Stimulated activated CD4-positive, alpha-beta T cell treated with anti-CD3 and anti-CD28 coated beads, Interleukin-12 subunit alpha, Interleukin-12 subunit beta, amount 100 ng/mL, for 4 hours (primary cell): ENCODE measurements at regions not wholly inside any gene's neighbourhood (a gene's known extent, or its start where the extent isn't known, plus 50 kb on each side); places are given as distances from the start of the nearest gene placed in this dataset.

Experiments used
- DNase-seq: peaks from one replicate; pipeline ENCODE4 v3.0.0-alpha.2; 2020

- no peak for DNase-seq
These were observed 502.8 kb downstream of the GLRX3 start for GRCh38 chr10:130638991-130639390.

- DNase-seq: no peak
These were observed 506.7 kb downstream of the GLRX3 start for GRCh38 chr10:130642926-130643325.

- no peak for DNase-seq
These were observed 511.1 kb downstream of the GLRX3 start for GRCh38 chr10:130647341-130647740.

GRCh38 chr10:130648807-130649206 lies 512.6 kb downstream of the GLRX3 start:
- no peak for DNase-seq

DNA sequence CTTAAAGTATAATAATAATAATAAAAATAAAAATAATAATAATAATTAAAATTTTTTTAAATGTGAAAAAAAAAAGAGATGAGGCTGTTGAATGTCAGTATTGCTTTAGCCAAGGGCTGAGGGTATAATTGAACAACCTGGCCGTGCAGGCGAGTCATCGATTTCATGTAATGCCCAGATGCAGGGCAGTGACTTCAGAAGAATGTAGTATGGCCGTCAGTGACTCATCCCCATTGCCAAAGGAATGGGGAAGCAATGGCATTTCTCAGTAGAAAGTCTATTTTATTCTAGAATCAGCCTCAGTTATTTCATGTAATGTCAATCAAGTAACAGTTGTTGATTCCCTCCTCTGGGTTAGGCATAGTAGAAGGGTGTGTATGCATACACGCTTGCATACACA lies 516.4 kb downstream of the GLRX3 start:
- DNase-seq: no peak

DNA sequence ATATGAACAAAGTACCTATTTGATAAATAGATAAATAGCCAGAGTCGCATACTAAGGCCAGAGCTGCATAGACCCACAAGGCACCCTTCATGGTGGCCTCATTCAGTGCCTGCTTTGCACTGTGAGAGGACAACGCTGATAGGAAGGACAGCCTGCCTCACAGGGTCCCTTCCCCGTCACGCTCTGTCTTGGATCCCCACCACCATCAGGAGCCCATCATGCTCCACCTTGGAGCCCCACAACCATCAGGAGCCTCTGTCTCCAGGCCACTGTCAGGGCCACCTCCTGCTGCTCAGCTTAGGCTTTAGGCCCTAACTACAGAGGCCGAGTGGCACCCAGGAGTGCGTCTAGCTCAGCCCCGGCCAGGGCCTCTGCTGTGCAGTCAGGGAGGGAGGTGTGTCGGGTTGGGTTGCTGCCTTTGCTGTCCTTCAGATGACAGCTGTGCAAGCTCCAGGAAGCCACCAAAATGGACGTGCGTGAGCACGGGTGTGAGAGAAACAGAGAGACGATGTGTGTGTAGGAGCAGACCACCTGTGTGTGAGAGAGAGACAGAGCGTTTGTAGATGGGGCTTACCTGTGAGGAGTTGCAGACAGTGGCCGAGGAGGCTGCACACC lies 516.9 kb downstream of the GLRX3 start:
- no peak for DNase-seq

- DNase-seq: no peak
These were observed 518.5 kb downstream of the GLRX3 start for GRCh38 chr10:130654726-130655125.

GRCh38 chr10:130655313-130656186 lies 519.4 kb downstream of the GLRX3 start:
- no peak for DNase-seq

DNA sequence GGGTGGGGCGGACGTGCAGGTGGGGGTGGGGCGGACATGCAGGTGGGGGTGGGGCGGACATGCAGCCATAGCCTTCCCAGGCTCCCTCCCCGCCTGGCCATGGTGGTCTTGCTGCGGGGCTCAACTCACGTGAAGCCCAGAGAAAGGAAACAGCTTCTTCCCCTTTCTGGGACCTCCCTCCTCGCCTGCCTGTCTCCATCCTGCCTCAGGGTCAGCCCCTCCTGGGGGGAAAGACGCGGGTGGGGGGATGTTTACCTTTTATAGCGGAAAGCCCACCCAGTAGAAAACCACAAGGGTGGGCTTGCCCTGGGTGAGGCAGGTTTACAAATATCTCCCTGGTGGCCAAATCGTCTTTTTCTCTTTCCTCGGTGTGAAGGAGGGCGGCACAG lies 520.0 kb downstream of the GLRX3 start:
- DNase-seq: no peak

DNA sequence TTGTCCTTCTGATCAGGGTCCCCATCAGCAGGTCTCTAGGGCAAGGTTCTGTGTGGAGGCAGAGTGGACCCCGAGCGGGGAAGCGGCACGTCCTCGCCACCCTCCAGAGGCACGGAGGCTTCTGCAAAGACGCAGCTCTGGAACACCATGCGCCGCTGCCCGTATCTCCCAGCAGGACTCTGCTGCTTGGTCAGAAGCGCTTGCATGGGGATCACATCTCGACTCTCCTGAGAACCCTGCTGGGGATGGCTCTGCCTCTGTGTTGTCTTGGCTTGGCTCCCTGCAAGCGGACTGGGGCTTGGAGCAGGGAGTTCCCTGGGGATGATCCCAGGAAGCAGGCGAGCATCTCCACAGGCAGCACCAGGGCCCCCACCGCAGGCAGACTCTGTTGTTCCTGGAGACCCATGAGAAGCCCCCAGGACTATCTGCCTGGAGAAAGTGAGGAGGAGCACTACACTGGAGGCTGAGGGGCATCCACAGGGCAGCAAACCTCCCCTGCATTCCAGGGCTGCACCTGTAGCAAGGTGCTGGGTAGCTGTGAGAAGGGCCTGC lies 520.5 kb downstream of the GLRX3 start:
- no peak for DNase-seq

DNA sequence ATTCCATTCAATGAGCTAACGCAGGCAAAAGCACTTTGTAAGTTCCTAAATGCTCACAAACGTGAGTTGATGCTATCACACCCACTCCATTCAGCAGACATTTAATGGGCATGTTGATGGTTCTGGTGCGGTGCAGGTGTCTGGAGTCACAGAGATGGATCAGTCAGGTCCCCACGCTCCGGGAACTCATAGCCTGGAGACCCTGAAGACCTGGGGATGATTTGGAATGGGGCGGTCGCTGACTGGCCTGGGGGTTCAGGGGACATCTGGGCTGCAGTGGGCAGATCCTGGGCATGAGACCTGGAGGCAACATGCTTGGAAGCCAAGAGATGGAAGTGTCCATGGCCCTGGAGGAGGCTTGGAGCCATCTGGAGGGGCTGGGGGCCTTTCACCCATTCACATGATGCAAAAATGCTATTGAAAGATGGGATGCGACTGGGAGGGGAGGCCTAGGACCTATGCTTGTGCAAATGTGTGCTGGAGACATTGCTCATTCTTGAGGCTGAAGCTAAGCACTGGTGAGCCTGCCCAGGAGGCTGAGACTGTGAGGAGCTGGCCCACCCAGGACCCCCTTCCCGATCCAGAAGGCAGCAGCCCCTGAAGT lies 522.6 kb downstream of the GLRX3 start:
- DNase-seq: no peak

DNA sequence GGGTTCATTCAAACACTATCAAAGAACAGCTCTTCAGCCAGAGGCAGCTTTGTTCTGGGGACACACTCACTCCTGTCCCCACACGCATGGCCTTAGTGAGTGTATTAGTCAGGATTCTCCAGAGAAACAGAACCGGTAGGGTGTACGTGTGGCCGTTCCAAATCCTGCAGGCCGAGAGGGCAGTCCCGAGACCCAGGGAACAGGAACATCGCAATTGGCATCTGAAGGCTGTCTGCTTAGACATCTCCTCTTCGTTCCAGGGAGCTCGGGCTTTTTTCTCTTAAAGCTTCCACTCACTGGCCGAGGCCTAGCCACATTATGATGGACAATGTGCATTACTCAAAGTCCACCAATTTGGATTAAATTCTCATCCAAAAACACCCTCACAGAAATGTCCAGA lies 523.3 kb downstream of the GLRX3 start:
- no peak for DNase-seq

DNA sequence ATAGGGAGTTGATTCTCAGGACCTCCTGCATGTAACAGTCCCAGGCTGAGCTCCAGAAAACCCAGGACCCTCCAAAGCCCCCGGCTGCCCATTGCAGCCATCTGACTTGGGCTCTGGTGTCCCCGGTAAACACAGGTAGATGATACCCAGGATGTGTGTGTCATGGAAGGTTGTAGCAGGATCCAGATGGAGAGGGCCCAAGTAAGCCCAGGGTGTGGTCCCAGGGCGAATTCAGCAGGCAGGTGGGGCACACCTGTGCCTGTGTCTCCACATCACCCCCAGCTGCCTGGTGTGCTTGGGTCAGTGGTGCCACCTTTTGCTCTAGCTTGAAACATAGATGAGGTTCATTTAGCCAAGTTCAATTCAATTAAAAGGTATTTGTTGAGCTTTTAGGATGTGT lies 524.1 kb downstream of the GLRX3 start:
- DNase-seq: no peak

GRCh38 chr10:130661419-130661818 lies 525.2 kb downstream of the GLRX3 start:
- DNase-seq: no peak

- no peak for DNase-seq
These were observed 526.6 kb downstream of the GLRX3 start for GRCh38 chr10:130662775-130663174.

GRCh38 chr10:130664526-130664925 lies 528.3 kb downstream of the GLRX3 start:
- no peak for DNase-seq

DNA sequence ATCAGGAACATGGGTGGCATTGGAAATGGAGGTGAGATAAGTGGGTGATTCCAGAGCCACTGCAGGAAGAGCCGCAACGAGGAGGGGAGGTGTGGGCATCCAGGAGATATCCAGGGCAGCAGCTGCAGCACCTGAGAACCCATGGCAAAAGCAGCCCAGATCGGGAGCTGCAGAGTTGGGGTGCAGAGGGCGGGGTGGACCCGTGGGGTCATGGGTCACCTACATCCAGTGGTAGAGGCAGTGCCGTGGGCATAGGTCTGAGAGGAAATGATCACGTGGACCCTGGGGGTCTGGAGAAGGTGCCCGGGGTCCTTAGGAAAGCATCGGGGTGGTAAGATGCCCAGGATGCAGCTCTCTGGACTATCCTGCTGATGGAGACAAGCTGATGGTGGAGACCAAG lies 530.0 kb downstream of the GLRX3 start:
- DNase-seq: no peak

GRCh38 chr10:130686689-130687300 lies 550.6 kb downstream of the GLRX3 start:
- no peak for DNase-seq

GRCh38 chr10:130687566-130687965 lies 551.4 kb downstream of the GLRX3 start:
- DNase-seq: no peak

- DNase-seq: no peak
These were observed 553.8 kb downstream of the GLRX3 start for GRCh38 chr10:130689743-130690626.

DNA sequence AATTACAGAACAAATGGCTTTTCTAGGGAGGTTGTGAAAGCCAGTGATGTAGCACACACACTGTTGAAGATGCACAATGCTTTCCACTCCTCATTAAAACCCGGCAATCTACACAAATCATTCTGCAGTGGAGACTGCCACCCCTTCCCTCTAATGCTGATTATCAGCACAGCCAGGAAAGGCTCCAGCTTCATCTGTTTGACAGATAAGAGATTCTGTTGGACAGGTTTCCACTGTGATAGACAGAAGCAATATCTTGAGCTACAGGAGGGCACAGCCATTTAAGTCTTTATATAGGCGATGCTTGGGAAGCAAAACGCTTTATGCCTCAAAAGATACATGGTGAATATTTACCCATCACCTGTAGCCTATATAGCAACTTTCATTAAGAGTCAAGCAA lies 555.6 kb downstream of the GLRX3 start:
- DNase-seq: no peak

DNA sequence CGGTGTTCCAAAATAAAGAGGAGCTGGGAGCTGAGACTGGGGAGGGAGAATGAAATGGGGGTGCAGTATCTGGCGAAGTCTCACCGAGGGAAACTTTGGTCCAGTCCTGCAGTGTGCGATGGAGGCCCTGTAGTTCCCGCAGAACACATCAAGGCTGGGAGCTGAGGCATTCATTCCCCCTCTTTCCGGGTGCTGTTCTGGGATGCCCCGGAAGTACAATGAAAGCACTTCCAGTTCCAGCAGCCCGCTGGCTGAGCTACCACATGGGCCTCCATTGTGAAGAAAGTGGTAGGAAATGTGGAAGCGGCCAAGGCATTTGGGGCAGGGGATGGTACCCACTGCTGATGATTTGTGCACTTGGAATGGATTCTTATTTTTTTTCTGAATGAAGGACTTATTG lies 560.7 kb downstream of the GLRX3 start:
- no peak for DNase-seq
